ENCODE measurements at regions not wholly inside any gene's neighbourhood (a gene's known extent, or its start where the extent isn't known, plus 50 kb on each side); places are given as distances from the start of the nearest gene placed in this dataset.
"Not testable (repeated sequence)": the region's sequence is repeated elsewhere in the genome, so short reads cannot be mapped to it uniquely, and the experiment has no call there.

GRCh38 chr2:226575928-226576327, 223.7 kb downstream of the IRS1 start:
- no peak for DNase-seq

DNA sequence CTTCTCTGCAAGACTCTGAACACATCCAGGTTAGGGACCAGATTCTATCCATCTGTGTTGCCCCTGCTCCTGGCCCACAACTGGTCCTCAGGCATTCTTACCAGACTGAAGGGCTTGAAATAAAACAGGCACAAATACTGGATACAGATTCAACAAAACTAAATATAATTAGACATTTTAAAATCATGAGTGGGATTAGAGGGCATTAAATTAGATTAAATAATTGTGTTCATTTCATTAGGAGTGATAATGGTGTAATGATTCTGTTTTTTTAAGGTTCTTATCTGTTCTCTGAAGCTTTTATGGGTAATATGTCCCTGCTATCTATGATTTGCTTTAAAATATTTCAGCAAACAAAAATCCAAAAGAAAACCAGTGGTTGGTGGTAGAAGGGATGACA, 226.5 kb downstream of the IRS1 start:
- DNase-seq = no peak

DNA sequence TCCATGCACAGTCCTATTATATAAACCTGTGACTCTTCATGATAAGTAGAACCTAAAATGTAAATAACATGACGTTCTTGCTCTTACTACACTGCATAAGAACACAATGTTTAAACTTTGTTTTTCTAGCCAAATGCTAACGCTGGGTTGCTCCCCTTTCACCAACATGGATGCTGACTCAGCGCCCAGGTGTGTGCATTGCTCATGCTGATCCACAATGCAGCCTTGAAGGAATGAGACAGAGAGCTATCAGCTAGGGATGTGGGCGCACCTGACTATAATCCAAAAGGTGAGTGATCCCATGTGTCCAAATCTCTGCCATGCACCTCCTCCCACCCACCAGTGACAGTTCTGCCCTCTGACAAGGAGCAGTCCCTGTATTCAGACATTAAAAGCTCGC, 235.0 kb downstream of the IRS1 start:
- DNase-seq = no peak

- no peak for DNase-seq
Observed at GRCh38 chr2:226561962-226562361, 237.7 kb downstream of the IRS1 start.

DNA sequence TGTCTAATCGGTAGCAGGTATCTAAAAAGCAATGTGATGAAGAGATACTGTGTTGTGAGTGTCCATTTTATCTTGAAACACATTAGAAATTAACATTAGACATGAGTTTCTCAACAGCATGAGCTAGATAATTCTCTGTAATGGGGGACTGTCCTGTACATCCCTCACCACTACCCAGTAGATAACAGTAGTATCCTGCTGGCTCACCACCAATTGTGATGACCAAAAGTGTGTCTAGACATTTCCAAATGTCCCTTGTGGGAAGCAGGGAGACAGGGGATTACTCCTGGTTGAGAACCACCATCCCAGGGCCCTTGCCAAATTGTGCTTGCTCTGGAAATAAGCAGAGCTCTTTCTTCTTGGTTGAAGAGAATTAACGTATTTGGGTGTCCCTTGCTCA, 239.3 kb downstream of the IRS1 start:
- no peak for DNase-seq

DNA sequence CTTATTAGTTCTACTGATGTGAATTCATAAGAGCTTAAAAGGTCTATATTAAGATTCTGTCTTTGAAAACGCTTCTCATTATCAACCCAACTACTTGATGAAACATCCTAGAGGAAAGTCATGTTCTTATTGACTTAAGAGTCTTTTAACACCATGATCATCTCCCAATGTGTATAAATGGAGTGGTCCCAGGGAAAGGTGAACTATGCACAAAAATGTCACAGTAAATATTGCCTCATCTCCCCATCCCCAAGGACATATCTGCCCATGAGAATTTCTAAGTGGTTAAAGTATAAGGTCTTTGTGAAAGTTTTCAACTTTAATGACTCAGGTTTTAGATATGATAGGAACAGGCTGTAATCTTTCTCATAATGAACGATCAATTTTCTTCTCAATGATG, 240.1 kb downstream of the IRS1 start:
- DNase-seq = no peak

DNA sequence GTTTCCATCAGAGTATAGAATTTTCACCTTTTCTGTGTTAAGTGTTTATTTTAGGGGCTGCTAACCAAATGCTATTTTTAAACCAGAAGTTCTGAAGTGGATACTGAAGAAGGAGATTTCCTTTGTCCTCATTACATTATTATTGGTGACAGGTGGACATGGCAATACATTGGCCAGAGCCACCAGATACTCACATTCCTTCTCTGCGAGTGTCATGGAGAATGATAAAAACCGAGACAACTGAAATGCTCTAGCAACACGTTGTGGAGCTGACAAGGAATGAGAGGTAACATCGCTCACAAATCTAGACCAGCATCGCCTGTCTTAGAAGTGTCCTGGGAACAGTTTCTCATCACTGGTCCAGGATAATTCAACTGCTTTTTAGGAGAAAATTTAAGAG, 241.2 kb downstream of the IRS1 start:
- no peak for DNase-seq

DNA sequence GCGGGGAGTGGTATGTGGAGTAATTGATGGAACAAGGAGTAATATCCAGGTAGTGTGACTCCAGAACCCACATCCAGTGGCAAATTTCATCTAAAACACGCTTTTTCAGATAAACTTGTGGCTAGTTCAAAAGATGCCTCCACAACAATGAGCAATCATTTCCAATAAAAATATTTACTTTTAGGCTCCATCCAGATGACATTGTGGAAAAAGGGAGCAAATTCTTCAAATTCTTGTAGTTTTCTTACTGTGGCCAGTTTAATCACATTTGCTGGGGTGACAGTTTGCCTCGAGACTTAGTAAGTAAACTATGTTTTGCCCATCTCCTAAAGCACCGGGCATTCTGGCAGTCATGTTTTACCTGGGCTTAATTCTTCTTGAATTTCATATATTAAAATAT, 243.6 kb downstream of the IRS1 start:
- no peak for DNase-seq

DNA sequence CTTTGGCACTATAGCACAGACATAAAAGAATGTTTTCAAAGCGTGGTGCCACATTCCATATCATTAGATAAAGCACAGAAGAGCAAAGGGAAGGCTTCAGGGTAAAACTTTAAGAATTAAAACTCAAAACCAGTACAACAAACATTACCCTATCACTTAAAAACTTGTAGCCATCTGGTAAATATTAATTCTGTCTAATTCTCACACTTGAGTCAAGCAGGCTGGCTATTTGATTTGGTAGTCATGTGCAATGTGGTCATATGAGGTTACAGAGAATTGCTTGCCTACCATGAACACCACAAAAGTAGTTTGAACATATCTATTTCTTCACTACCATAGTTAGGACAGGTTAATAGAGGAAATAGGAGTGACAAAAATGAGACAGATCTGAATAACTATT, 244.9 kb downstream of the IRS1 start:
- DNase-seq = no peak

DNA sequence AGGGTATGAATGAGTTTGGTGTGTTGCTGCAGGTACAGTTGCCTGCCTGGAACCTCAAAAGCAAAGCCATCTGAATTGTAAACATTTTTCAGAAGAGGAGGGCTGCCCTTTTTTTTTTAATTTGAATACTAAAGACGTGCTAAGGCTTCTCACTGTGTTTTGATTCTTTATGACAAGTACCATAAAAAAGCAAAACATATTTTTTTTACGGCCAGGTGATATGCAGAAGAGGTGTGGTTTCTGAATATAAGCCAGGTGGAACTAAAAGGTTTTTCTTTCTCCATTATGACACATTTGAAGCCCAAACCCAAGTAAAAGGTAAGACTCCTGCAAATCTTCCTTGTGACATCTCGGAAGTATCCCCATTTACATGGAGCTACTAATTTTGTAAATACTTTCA, 246.3 kb downstream of the IRS1 start:
- DNase-seq = no peak

DNA sequence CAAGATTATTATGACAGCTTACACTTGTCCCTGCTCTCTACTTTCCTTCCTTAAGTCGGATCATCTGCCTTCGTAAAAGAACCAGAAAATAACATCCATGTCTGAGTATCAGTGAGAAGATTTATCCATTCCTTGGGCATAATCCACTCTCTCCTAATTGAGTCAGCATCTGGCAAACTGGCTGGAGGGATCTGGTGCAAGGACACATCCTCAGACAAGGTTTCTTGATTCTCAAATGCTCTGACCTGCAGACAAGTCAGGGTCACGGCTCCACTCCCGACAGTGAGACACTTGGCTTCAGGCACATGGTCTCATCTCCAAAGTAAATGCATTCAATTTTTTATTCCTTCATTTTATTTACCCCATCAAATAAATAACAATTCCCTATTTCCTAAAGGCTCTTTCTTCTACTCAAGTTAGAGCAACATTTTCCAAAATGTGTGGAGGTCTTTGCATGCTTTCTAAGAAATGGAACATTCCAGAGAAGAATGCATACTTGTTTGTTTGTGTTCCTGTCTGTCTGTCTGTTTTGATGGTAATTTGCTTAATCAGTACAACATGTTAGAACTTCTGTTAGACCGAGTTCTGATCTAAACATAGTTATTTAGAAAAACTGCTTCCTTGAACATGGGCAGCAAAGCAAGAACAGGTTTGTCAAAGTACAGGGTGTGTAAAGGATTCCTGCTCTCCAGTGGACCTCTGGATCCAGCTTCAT, 246.9 kb downstream of the IRS1 start:
- no peak for DNase-seq

DNA sequence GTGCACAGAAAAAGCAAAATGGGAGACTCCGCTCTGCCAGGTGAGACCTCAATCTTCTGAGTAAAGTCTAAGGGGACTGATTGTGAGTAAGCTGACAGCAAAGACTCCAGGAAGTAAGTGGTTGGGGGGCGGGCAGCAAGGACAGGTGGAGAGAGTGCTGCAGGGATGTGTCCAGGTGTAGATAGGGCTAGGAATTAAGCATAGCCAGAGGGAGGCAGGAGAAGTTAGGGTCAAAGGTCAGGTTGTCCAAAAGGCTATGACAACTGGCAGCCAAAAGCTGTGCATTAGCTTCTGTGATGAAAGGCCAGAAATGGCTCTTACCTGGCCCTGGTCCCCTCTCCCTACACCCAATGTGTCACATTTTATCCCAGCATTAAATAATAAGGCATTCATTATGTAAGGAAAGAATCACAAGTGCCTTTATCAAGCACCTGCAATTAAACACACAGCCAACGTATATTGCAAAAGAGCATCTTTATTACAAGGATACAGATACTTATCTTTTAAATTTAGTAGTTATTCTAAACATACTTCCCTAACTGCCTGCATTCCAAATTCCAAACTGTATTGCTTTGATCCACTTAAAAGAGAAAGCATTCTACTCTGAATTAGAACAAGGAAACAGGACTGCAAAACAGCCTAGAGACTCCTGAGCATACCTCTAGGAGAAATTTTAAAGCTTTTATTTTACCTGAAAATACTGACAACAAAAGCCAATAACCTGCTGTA, 247.9 kb downstream of the IRS1 start:
- no peak for DNase-seq

DNA sequence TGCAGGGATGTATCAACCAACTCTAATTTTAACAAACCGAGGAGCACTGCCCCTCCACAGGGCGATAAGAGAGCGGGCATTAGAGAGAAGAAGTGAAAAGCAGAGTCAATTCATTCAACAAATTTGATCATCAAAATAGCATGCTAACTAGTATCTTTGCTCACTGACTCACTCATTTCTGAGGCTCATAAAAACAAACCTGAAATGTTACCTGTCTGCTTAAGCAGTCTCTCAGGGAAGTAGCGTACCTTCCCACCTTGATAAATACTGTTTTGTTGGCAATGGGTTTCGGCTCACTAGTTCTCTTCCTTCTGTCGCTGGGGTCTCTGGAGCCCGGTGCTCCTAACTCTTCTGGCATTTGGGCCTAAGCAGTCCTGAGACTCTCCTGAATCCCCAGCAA, 248.8 kb downstream of the IRS1 start:
- no peak for DNase-seq

GRCh38 chr2:226548732-226549131, 250.9 kb downstream of the IRS1 start:
- DNase-seq = no peak

GRCh38 chr2:226544596-226545210, 254.9 kb downstream of the IRS1 start:
- no peak for DNase-seq

- DNase-seq = no peak
Observed at GRCh38 chr2:226540204-226540994, 259.2 kb downstream of the IRS1 start.

DNA sequence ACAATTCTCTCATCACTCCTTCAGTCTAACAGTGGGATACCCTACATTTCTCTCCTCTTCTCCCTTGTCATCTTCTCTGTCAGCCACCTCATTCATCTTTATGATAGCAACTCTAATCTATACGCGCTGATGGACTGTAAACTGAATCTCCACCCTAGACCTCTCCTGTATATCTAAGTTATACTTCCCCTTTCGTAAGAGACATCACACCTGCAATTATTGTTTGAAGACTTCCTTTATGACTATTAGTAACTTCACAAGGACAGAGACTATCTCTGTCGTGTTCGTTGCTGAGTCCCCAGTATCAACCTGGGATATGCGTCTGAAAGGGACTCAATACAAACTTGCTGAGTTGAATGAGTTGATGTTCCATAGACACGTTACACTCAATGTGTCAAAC, 263.2 kb downstream of the IRS1 start:
- no peak for DNase-seq

DNA sequence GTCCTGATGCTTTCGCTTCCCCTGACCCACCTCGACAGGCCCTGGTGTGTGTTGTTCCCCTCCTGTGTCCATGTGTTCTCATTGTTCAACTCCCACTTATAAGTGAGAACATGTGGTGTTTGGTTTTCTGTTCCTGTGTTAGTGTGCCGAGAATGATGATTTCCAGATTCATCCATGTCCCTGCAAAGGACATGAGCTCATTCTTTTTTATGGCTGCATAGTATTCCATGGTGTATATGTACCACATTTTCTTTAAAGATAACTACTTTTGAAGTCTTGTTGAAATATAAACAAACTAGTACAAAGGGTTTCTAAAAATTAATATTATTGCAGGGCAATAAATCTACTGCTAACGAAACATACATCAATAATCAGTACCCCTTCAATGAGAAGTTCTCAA, 266.6 kb downstream of the IRS1 start:
- not testable (repeated sequence) for DNase-seq

GRCh38 chr2:226531061-226531810, 268.4 kb downstream of the IRS1 start:
- no peak for DNase-seq

DNA sequence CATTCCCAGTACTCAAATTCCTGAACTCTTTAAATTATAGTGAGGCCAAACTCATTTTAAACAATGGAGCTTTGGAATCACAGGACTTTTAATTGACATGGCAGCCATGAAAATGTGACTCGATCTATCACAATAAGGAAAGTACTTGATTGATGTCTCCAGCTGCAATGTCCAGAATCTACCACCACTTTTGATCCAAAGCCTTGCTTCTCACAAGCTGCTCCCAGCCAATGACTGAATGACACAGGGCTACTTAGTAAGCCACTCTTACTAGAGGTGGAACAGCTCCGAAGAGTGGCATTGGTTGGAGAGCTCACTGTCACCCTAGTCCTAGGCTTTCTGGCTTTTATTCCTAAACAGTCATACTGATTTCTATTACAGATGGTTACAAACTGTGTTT, 270.1 kb downstream of the IRS1 start:
- DNase-seq = no peak

GRCh38 chr2:226526716-226527115, 272.9 kb downstream of the IRS1 start:
- DNase-seq = no peak

GRCh38 chr2:226524381-226524843, 275.2 kb downstream of the IRS1 start:
- DNase-seq = no peak

- no peak for DNase-seq
Observed at GRCh38 chr2:226520723-226521122, 278.9 kb downstream of the IRS1 start.
